Activated CD4-positive, alpha-beta T cell treated with anti-CD3 and anti-CD28 coated beads for 24 hours (primary cell): ENCODE measurements at regions not wholly inside any gene's neighbourhood (a gene's known extent, or its start where the extent isn't known, plus 50 kb on each side); places are given as distances from the start of the nearest gene placed in this dataset.

Experiments used
- DNase-seq, 2 donors: peaks; one replicate each; pipeline ENCODE4 v3.0.0-alpha.2; 2020; ENCODE audit warnings: low read depth in 2 of 2

- DNase-seq: no peak
Measured at GRCh38 chr1:173421286-173421685, 55.8 kb upstream of the PRDX6 start.

DNA sequence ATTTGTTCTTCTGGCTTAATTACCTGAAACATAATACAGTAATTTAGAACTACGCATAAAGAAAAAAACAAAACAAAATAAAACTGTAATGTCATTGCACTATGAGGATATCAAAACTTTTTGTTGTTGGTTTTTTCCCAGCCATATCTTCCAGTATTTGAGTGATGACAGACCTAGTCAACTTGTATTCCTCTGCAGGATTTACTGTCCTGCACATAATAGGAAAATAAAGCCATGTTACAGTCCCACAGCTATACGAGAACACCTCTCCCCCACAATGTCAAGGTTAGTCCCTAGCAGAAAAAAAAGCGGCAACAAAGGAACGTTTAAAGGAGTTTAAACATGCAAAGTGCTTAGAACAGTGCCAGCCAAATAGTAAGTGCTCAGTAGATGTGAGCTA lies 55.3 kb upstream of the PRDX6 start:
- DNase-seq: no peak

GRCh38 chr1:173422456-173422976 lies 54.6 kb upstream of the PRDX6 start:
- DNase-seq: no peak

DNA sequence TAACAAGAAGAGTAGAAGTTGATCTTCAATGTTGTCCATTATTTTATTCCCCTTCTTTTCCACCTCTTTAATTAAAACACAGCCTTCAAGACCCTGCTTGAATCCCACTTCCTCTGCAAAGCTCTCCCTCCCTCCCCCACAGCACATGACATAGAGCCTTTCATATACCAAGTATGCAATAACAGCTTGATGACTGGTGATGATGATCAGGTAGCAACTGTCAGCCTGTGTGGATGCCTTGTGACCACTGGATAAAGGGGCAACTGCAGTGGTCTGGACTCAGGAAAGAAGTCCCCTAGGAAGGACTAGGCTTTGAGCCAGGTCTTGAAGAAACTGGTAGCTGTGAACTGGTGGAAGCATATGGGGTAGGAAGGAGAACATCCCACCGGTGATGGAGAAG lies 53.8 kb upstream of the PRDX6 start:
- DNase-seq: no peak

GRCh38 chr1:173424143-173424542 lies 53.0 kb upstream of the PRDX6 start:
- no peak for DNase-seq

GRCh38 chr1:173424782-173425407 lies 52.2 kb upstream of the PRDX6 start:
- no peak for DNase-seq

DNA sequence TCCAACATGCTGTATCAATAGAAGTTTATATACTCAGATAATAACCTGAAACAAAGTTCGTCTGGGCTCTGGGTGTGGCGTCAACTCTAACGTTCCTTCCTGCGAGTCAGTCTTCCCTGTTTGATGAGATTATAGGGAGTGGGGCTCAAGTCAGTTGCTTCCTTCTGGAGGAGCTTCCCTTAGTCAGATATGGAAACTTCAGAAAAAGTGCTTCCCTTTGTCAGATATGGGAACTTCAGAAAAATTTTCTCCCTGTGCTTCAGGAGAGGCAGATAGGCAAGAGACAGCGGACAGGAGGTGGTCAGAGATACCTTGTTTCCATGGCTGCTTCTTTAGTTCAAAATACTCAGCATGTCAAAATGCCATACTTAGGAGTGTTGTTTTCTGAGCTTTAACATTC lies 51.1 kb upstream of the PRDX6 start:
- no peak for DNase-seq

- DNase-seq: no peak
Measured at GRCh38 chr1:173427146-173428054, 49.7 kb upstream of the PRDX6 start.
